ENCODE measurements at regions not wholly inside any gene's neighbourhood (a gene's known extent, or its start where the extent isn't known, plus 50 kb on each side); places are given as distances from the start of the nearest gene placed in this dataset.

GRCh38 chr6:134724771-134725340 is 225.0 kb downstream of the ALDH8A1 start:
- Histone ChIP-seq H3K36me3 (ENCODE audit: insufficient read depth, low read length) (no peaks in the 10 kb centered on the region), H3K79me2 (ENCODE audit: insufficient read depth, low read length) (no peaks in the 10 kb centered on the region), H4K20me1 (ENCODE audit: insufficient read depth, low read length, poor library complexity, severe bottlenecking) (no peaks in the 10 kb centered on the region), H2AFZ (ENCODE audit: low read length) (no peak overlapping the region), H3K9me2 (replicated peaks; ENCODE audit: low read depth, low read length) (no peaks in the 10 kb centered on the region), H3K4me2 (ENCODE audit: low read depth, low read length, poor library complexity, severe bottlenecking) (no peak overlapping the region), H3K4me3 (ENCODE audit: low read length, poor library complexity, severe bottlenecking) (no peak overlapping the region), H3K9me3 (ENCODE audit: insufficient read depth, low read depth, low read length) (no peaks in the 10 kb centered on the region), H3K4me1 (ENCODE audit: insufficient read depth, low read length, poor library complexity, severe bottlenecking) (no peaks in the 10 kb centered on the region), H3K27me3 (ENCODE audit: insufficient read depth, low read length, poor library complexity, severe bottlenecking) (no peaks in the 10 kb centered on the region), H3K9ac (ENCODE audit: low read depth, low read length, poor library complexity, severe bottlenecking) (no peak overlapping the region), H3F3A (ENCODE audit: low read depth) (no peaks in the 10 kb centered on the region)
- TF ChIP-seq CTCF (conservative IDR thresholded peaks at IDR 0.05; ENCODE audit: low read length) (no peak), EZH2phosphoT487 (IDR thresholded peaks at IDR 0.05; ENCODE audit: borderline replicate concordance) (no peak)

- H3K9me3 ChIP-seq (ENCODE audit: insufficient read depth, low read depth, low read length), result no peaks in the 10 kb centered on the region
- no peaks in the 10 kb centered on the region for H3K79me2 ChIP-seq (ENCODE audit: insufficient read depth, low read length)
- no peak for TF ChIP-seq CTCF (conservative IDR thresholded peaks at IDR 0.05; ENCODE audit: low read length)
- TF ChIP-seq EZH2phosphoT487 (IDR thresholded peaks at IDR 0.05; ENCODE audit: borderline replicate concordance), result no peak
- no peaks in the 10 kb centered on the region for H3K4me1 ChIP-seq (ENCODE audit: insufficient read depth, low read length, poor library complexity, severe bottlenecking)
- no peak overlapping the region for H3K4me3 ChIP-seq (ENCODE audit: low read length, poor library complexity, severe bottlenecking)
- H3K27me3 ChIP-seq (ENCODE audit: insufficient read depth, low read length, poor library complexity, severe bottlenecking), result no peaks in the 10 kb centered on the region
- no peaks in the 10 kb centered on the region for H3K36me3 ChIP-seq (ENCODE audit: insufficient read depth, low read length)
- H2AFZ ChIP-seq (ENCODE audit: low read length), result no peak overlapping the region
- no peaks in the 10 kb centered on the region for H4K20me1 ChIP-seq (ENCODE audit: insufficient read depth, low read length, poor library complexity, severe bottlenecking)
- H3K9me2 ChIP-seq (replicated peaks; ENCODE audit: low read depth, low read length), result no peaks in the 10 kb centered on the region
- no peaks in the 10 kb centered on the region for H3F3A ChIP-seq (ENCODE audit: low read depth)
- H3K4me2 ChIP-seq (ENCODE audit: low read depth, low read length, poor library complexity, severe bottlenecking), result no peak overlapping the region
- no peak overlapping the region for H3K9ac ChIP-seq (ENCODE audit: low read depth, low read length, poor library complexity, severe bottlenecking)
Observed at GRCh38 chr6:134723081-134723871, 226.6 kb downstream of the ALDH8A1 start.

- Histone ChIP-seq H3K27me3 (ENCODE audit: insufficient read depth, low read length, poor library complexity, severe bottlenecking) (no peaks in the 10 kb centered on the region), H3F3A (ENCODE audit: low read depth) (no peaks in the 10 kb centered on the region), H4K20me1 (ENCODE audit: insufficient read depth, low read length, poor library complexity, severe bottlenecking) (no peaks in the 10 kb centered on the region), H3K9me3 (ENCODE audit: insufficient read depth, low read depth, low read length) (no peaks in the 10 kb centered on the region), H2AFZ (ENCODE audit: low read length) (no peak overlapping the region), H3K4me1 (ENCODE audit: insufficient read depth, low read length, poor library complexity, severe bottlenecking) (no peaks in the 10 kb centered on the region), H3K9me2 (replicated peaks; ENCODE audit: low read depth, low read length) (no peaks in the 10 kb centered on the region), H3K4me3 (ENCODE audit: low read length, poor library complexity, severe bottlenecking) (no peak overlapping the region), H3K79me2 (ENCODE audit: insufficient read depth, low read length) (no peaks in the 10 kb centered on the region), H3K36me3 (ENCODE audit: insufficient read depth, low read length) (no peaks in the 10 kb centered on the region), H3K4me2 (ENCODE audit: low read depth, low read length, poor library complexity, severe bottlenecking) (no peak overlapping the region), H3K9ac (ENCODE audit: low read depth, low read length, poor library complexity, severe bottlenecking) (no peak overlapping the region)
- TF ChIP-seq CTCF (conservative IDR thresholded peaks at IDR 0.05; ENCODE audit: low read length) (no peak), EZH2phosphoT487 (IDR thresholded peaks at IDR 0.05; ENCODE audit: borderline replicate concordance) (no peak)
Observed at GRCh38 chr6:134722200-134722870, 227.6 kb downstream of the ALDH8A1 start.

Data from Loucy (cell line).